Keratinocyte (primary cell): ENCODE measurements at regions not wholly inside any gene's neighbourhood (a gene's known extent, or its start where the extent isn't known, plus 50 kb on each side); places are given as distances from the start of the nearest gene placed in this dataset.

Experiments
- DNase-seq: peaks from one replicate; pipeline ENCODE4 v3.0.0-alpha.2; 2011; ENCODE audit warnings: low read depth, missing footprints, low spot score
- FAIRE-seq: peaks from 2 replicates; lab custom pipeline; 2011; peaks lifted over from hg19 to GRCh38; lab: Jason Lieb, UNC
- H2AFZ ChIP-seq: 2 replicates; pipeline ENCODE4 v1.6.0; 2012; ENCODE audit warnings: low read length, control low read depth, inconsistent platforms; ENCODE audit not compliant: control insufficient read depth
- H3K27ac ChIP-seq: 2 replicates; pipeline ENCODE4 v1.5.1; 2011; ENCODE audit warnings: low read length; ENCODE audit not compliant: control insufficient read depth, insufficient read depth
- H3K27me3 ChIP-seq: 3 replicates; pipeline ENCODE4 v1.6.0; 2011; ENCODE audit warnings: low read length; ENCODE audit not compliant: control insufficient read depth, insufficient read depth; ENCODE audit errors: extremely low read depth
- H3K36me3 ChIP-seq, 2 experiments: 2 replicates in 1 of 2; 3 replicates in 1 of 2; pipeline ENCODE4 v1.5.1; 2011; ENCODE audit warnings: low read length in 2 of 2, mild to moderate bottlenecking in 1 of 2; ENCODE audit not compliant: control insufficient read depth in 2 of 2, insufficient read depth in 2 of 2; ENCODE audit errors: extremely low read depth in 1 of 2
- H3K4me1 ChIP-seq: 3 replicates; pipeline ENCODE4 v1.5.1; 2011; ENCODE audit warnings: low read length; ENCODE audit not compliant: control insufficient read depth, insufficient read depth; ENCODE audit errors: extremely low read depth
- H3K4me2 ChIP-seq: 3 replicates; pipeline ENCODE4 v1.6.0; 2011; ENCODE audit warnings: low read depth, low read length; ENCODE audit not compliant: control insufficient read depth, insufficient read depth; ENCODE audit errors: extremely low read depth
- H3K4me3 ChIP-seq, 3 experiments: fragments of 200-600 bp in 1 of 3; sonication (generic) in 1 of 3; 2 replicates in 2 of 3; 3 replicates in 1 of 3; pipeline ENCODE4 v1.5.1; 2011 to 2016; ENCODE audit warnings: low read length in 3 of 3, mild to moderate bottlenecking in 3 of 3, control low read depth in 2 of 3, inconsistent platforms in 1 of 3, low read depth in 1 of 3, mixed read lengths in 1 of 3, mixed run types in 1 of 3, moderate library complexity in 1 of 3; ENCODE audit not compliant: control insufficient read depth in 2 of 3, insufficient read depth in 2 of 3; ENCODE audit errors: extremely low read depth in 1 of 3
- H3K79me2 ChIP-seq: 2 replicates; pipeline ENCODE4 v1.6.0; 2012; ENCODE audit warnings: low read length; ENCODE audit not compliant: control insufficient read depth, insufficient read depth
- H3K9ac ChIP-seq: 3 replicates; pipeline ENCODE4 v1.6.0; 2011; ENCODE audit warnings: low read length; ENCODE audit not compliant: control insufficient read depth, insufficient read depth; ENCODE audit errors: extremely low read depth
- H3K9me1 ChIP-seq: 3 replicates; pipeline ENCODE4 v1.6.0; 2011; ENCODE audit warnings: low read length; ENCODE audit not compliant: control insufficient read depth, insufficient read depth; ENCODE audit errors: extremely low read depth
- H3K9me3 ChIP-seq: 2 replicates; pipeline ENCODE4 v1.5.1; 2012; ENCODE audit warnings: low read depth, low read length; ENCODE audit not compliant: control insufficient read depth
- H4K20me1 ChIP-seq: 3 replicates; pipeline ENCODE4 v1.6.0; 2011; ENCODE audit warnings: low read length; ENCODE audit not compliant: control insufficient read depth, insufficient read depth; ENCODE audit errors: extremely low read depth
- CTCF ChIP-seq, 3 experiments: IDR thresholded peaks in 1 of 3; conservative IDR thresholded peaks in 1 of 3; optimal IDR thresholded peaks in 1 of 3; 2 replicates in 2 of 3; 3 replicates in 1 of 3; pipeline versions ENCODE3 to v1.5.1; 2011; ENCODE audit warnings: low read length in 3 of 3, mild to moderate bottlenecking in 3 of 3, moderate library complexity in 2 of 3, control low read depth in 1 of 3, inconsistent platforms in 1 of 3; ENCODE audit not compliant: insufficient read depth in 2 of 3; ENCODE audit errors: extremely low read depth in 1 of 3
- EZH2 ChIP-seq: IDR thresholded peaks from one replicate; pipeline ENCODE4 v1.6.1; 2012; ENCODE audit warnings: inconsistent platforms, mild to moderate bottlenecking, low read length, moderate library complexity
- dilution Hi-C: fragments of 300-500 bp; cut with MboI; formaldehyde crosslinking; loops from one replicate; pipeline ENCODE4 v1.7.0; 2020; ENCODE audit warnings: low sequenced_read_pairs; ENCODE audit not compliant: extremely low pct_ligation_motif_present

DNA sequence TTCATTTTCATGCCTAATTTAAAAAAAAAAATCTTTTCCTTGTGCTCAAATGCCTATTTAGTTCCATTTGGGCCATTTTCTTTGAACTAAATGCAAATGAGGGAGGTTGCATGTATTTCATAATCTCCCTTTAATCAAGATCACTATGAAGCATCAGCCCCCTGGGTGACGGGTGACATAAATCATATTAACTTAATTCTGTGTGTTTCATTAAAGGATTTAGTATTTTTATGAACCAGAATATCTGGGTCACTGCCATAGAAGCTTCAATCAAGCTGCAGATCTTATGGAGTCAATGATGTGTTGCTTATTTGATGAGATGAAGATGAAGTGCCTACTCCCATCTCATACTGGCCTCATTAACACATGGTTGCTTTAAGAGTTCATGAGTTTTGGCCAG is 301.9 kb upstream of the PRKCQ start:
- dilution Hi-C loops = no loop called here
- no peak for FAIRE-seq
- H4K20me1 ChIP-seq = no peaks in the 10 kb centered on the region

DNA sequence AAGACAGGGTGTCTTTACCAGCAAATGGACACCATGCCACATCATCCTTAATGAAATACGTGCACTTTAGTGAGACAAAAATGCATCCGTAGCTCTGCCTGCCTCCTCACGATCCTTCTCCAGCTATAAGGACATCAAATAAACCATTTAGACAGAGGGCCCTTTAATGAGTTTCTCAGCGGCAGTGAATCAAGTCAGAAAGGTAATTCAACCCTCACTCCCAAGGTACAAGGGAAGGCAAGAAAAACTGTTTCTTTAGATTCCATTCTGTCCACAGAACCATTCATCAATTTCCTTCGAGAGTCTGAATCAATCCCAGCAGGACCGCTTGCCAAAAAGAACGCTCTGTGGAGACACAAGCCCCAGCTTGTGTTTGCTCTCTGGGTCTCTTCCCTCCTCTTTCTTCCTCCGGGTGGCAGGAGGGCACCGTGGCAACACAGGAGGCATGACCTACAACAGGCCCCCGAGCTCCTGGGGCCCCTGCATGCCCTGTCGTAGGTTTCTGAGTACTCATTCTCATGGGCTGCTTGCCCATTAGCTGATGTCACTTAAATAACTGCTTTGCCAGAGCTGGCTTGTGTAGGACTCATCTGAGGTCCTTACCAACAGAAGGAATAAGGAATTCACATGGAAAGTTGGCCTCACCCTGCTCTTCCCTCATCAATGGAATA is 297.8 kb upstream of the PRKCQ start:
- Histone ChIP-seq H4K20me1 (no peaks in the 10 kb centered on the region), H3K4me1 (peaks cover 12% of the 10 kb centered on the region), H3K9ac (no peak overlapping the region), H3K4me3 (no peak overlapping the region), H3K36me3 (no peaks in the 10 kb centered on the region), H3K27ac (no peak overlapping the region), H3K9me3 (no peaks in the 10 kb centered on the region), H3K79me2 (no peaks in the 10 kb centered on the region), H3K27me3 (peaks cover 15% of the 10 kb centered on the region), H3K9me1 (no peaks in the 10 kb centered on the region), H3K4me2 (peak overlapping the region; percentile 44), H2AFZ (no peak overlapping the region)
- peak; percentile 20 for FAIRE-seq
- DNase-seq = no peak
- TF ChIP-seq EZH2 (no peak), CTCF (optimal IDR thresholded peaks at IDR 0.05 in 1 of 3, IDR thresholded peaks at IDR 0.05 in 1 of 3, conservative IDR thresholded peaks at IDR 0.05 in 1 of 3; ENCODE audit: extremely low read depth in 1 of 3, insufficient read depth in 2 of 3, low read length in 3 of 3) (peak in 1 of 3 experiments; percentile 18)
- dilution Hi-C loops = no loop called here

More for the DNA sequence above, 301.9 kb upstream of the PRKCQ start:
- Histone ChIP-seq H3K9me3 (no peaks in the 10 kb centered on the region), H3K4me3 (no peak overlapping the region), H3K79me2 (no peaks in the 10 kb centered on the region), H3K4me1 (peaks cover 12% of the 10 kb centered on the region), H2AFZ (no peak overlapping the region), H3K36me3 (no peaks in the 10 kb centered on the region), H3K27me3 (peaks cover 13% of the 10 kb centered on the region), H3K9me1 (no peaks in the 10 kb centered on the region), H3K9ac (no peak overlapping the region), H3K4me2 (no peak overlapping the region), H3K27ac (no peak overlapping the region)
- DNase-seq = no peak
- no peak for TF ChIP-seq EZH2
- TF ChIP-seq CTCF (optimal IDR thresholded peaks at IDR 0.05 in 1 of 3, IDR thresholded peaks at IDR 0.05 in 1 of 3, conservative IDR thresholded peaks at IDR 0.05 in 1 of 3; ENCODE audit: extremely low read depth in 1 of 3, insufficient read depth in 2 of 3, low read length in 3 of 3) = no peak
